IMR-90 (cell line): ENCODE measurements at regions not wholly inside any gene's neighbourhood (a gene's known extent, or its start where the extent isn't known, plus 50 kb on each side); places are given as distances from the start of the nearest gene placed in this dataset.
A peak's percentile ranks its signal among the peaks of the same experiment; 100 is the strongest.

Experiments
- ATAC-seq: fragments of 200-7000 bp; cut with Tn5 transposase; 2 replicates; pipeline ENCODE4 v1.9.1; 2020; ENCODE audit warnings: low read depth, mild to moderate bottlenecking, moderate library complexity
- BruUV-seq: library from RNA; stranded (reverse); fragments of 400-500 nt; replicated peaks from 2 replicates; lab custom pipeline; 2021; lab: Mats Ljungman, UMichigan
- CTCF ChIA-PET: fragments of 300-600 bp; formaldehyde crosslinking; extraction: SDS; loops from one replicate; lab custom pipeline; 2021; ENCODE audit warnings: antibody characterized with exemption; lab: Yijun Ruan, JAX
- POLR2A ChIA-PET: fragments of 300-600 bp; sonication (Branson Sonifier 250); formaldehyde crosslinking; loops from one replicate; lab custom pipeline; 2022; ENCODE audit warnings: antibody characterized with exemption; ENCODE audit not compliant: unreplicated experiment; lab: Charles Lee
- DNase-seq: peaks from one replicate; pipeline ENCODE4 v3.0.0; 2013
- H2AFZ ChIP-seq: replicated peaks from 2 replicates; pipeline ENCODE3; 2013; ENCODE audit warnings: low read length, mild to moderate bottlenecking; ENCODE audit not compliant: poor library complexity
- H2AK5ac ChIP-seq: 2 replicates; pipeline ENCODE4 v1.6.1; 2013; ENCODE audit warnings: low read depth, low read length, inconsistent platforms
- H2AK9ac ChIP-seq: replicated peaks from 2 replicates; pipeline ENCODE3; 2013; ENCODE audit warnings: mild to moderate bottlenecking, low read depth, low read length, moderate library complexity; ENCODE audit not compliant: poor library complexity
- H2BK120ac ChIP-seq: 2 replicates; pipeline ENCODE4 v1.6.1; 2013; ENCODE audit warnings: low read depth, low read length, inconsistent platforms
- H2BK15ac ChIP-seq: 3 replicates; pipeline ENCODE4 v1.6.1; 2013; ENCODE audit warnings: low read depth, low read length, inconsistent platforms
- H2BK20ac ChIP-seq: 2 replicates; pipeline ENCODE4 v1.6.1; 2013; ENCODE audit warnings: low read depth, mild to moderate bottlenecking, inconsistent platforms, low read length, moderate library complexity
- H2BK5ac ChIP-seq: 2 replicates; pipeline ENCODE4 v1.6.1; 2013; ENCODE audit warnings: mild to moderate bottlenecking, low read depth, low read length, inconsistent platforms; ENCODE audit not compliant: poor library complexity, severe bottlenecking
- H3K14ac ChIP-seq: replicated peaks from 2 replicates; pipeline ENCODE4 v1.6.1; 2013; ENCODE audit warnings: low read depth, low read length, inconsistent platforms
- H3K18ac ChIP-seq: 2 replicates; pipeline ENCODE4 v1.6.1; 2013; ENCODE audit warnings: low read depth, low read length, control low read depth
- H3K23ac ChIP-seq: 2 replicates; pipeline ENCODE4 v1.6.1; 2013; ENCODE audit warnings: low read depth, low read length, inconsistent platforms
- H3K27ac ChIP-seq: 2 replicates; pipeline ENCODE4 v1.5.1; 2013; ENCODE audit warnings: mild to moderate bottlenecking, control low read depth, low read length; ENCODE audit not compliant: insufficient read depth
- H3K27me3 ChIP-seq: 2 replicates; pipeline ENCODE4 v1.6.1; 2013; ENCODE audit warnings: low read length; ENCODE audit not compliant: control insufficient read depth, insufficient read depth
- H3K36me3 ChIP-seq: 2 replicates; pipeline ENCODE4 v1.6.1; 2013; ENCODE audit warnings: low read length, mixed read lengths; ENCODE audit not compliant: control insufficient read depth, insufficient read depth
- H3K4ac ChIP-seq: 2 replicates; pipeline ENCODE4 v1.6.1; 2013; ENCODE audit warnings: low read depth, low read length, inconsistent platforms
- H3K4me1 ChIP-seq: 2 replicates; pipeline ENCODE4 v1.6.1; 2013; ENCODE audit warnings: low read length, mixed read lengths; ENCODE audit not compliant: control insufficient read depth, insufficient read depth
- H3K4me2 ChIP-seq: 2 replicates; pipeline ENCODE4 v1.6.1; 2013; ENCODE audit warnings: low read depth, mild to moderate bottlenecking, control low read depth, low read length, moderate library complexity
- H3K4me3 ChIP-seq: 2 replicates; pipeline ENCODE4 v1.5.1; 2013; ENCODE audit warnings: low read depth, mild to moderate bottlenecking, control low read depth, low read length, moderate library complexity; ENCODE audit not compliant: insufficient read depth
- H3K56ac ChIP-seq: 2 replicates; pipeline ENCODE4 v1.6.1; 2013; ENCODE audit warnings: low read length, inconsistent platforms; ENCODE audit not compliant: insufficient read depth; ENCODE audit errors: extremely low read depth
- H3K79me1 ChIP-seq, 2 experiments: 2 replicates each; pipeline ENCODE4 v1.6.1; 2013; ENCODE audit warnings: low read length in 2 of 2, inconsistent platforms in 1 of 2, low read depth in 1 of 2
- H3K9ac ChIP-seq: 2 replicates; pipeline ENCODE4 v1.6.1; 2013; ENCODE audit warnings: low read depth, low read length, control low read depth
- H3K9me1 ChIP-seq: 2 replicates; pipeline ENCODE4 v1.6.1; 2013; ENCODE audit warnings: low read length, inconsistent platforms; ENCODE audit not compliant: insufficient read depth
- H3K9me3 ChIP-seq: 2 replicates; pipeline ENCODE4 v1.6.1; 2013; ENCODE audit warnings: low read length; ENCODE audit not compliant: control insufficient read depth, insufficient read depth
- H4K20me1 ChIP-seq: 2 replicates; pipeline ENCODE4 v1.6.1; 2013; ENCODE audit warnings: low read length, inconsistent platforms; ENCODE audit not compliant: insufficient read depth
- H4K5ac ChIP-seq: 2 replicates; pipeline ENCODE4 v1.6.1; 2013; ENCODE audit warnings: mild to moderate bottlenecking, low read depth, low read length, control low read depth
- H4K8ac ChIP-seq, 2 experiments: 2 replicates each; pipeline ENCODE4 v1.6.1; 2013; ENCODE audit warnings: low read depth in 2 of 2, low read length in 2 of 2, control low read depth in 1 of 2, inconsistent platforms in 1 of 2
- H4K91ac ChIP-seq: 2 replicates; pipeline ENCODE4 v1.6.1; 2013; ENCODE audit warnings: low read depth, low read length, inconsistent platforms; ENCODE audit not compliant: insufficient read depth
- BHLHE40 ChIP-seq: fragments of 150-350 bp; IDR thresholded peaks from 2 replicates; pipeline ENCODE4 v1.6.1; 2016; ENCODE audit warnings: mild to moderate bottlenecking, low read depth, low read length
- MAZ ChIP-seq: IDR thresholded peaks from 2 replicates; pipeline ENCODE4 v1.6.1; 2012; ENCODE audit warnings: low read depth, mild to moderate bottlenecking, low read length, improper control_type of control experiment, moderate library complexity, borderline replicate concordance
- POLR2A ChIP-seq: IDR thresholded peaks from 2 replicates; pipeline ENCODE4 v1.6.1; 2012; ENCODE audit warnings: mild to moderate bottlenecking, low read depth, low read length
- RAD21 ChIP-seq: IDR thresholded peaks from 2 replicates; pipeline ENCODE4 v1.6.1; 2012; ENCODE audit warnings: low read length, improper control_type of control experiment
- RFX5 ChIP-seq: IDR thresholded peaks from 2 replicates; pipeline ENCODE4 v1.8.0; 2012; ENCODE audit warnings: low read depth, mild to moderate bottlenecking, low read length, moderate library complexity
- USF2 ChIP-seq: fragments of 150-350 bp; IDR thresholded peaks from 2 replicates; pipeline ENCODE4 v1.6.1; 2017; ENCODE audit warnings: mild to moderate bottlenecking, antibody characterized with exemption, low read length, low read depth
- WGBS, 2 experiments: methylation state at CpG; one replicate each; pipeline versions ENCODE4 v1.1.5 to v1.1.7; 2013; ENCODE audit warnings: missing lambda C conversion rate in 2 of 2; ENCODE audit not compliant: insufficient read length in 1 of 2; ENCODE audit errors: extremely low coverage in 2 of 2; 5-methylcytosine and 5-hydroxymethylcytosine counted together
- dilution Hi-C: fragments of 300-500 bp; cut with HindIII; formaldehyde crosslinking; loops from one replicate; pipeline ENCODE4 v1.14.3; 2018; ENCODE audit warnings: low sequenced_read_pairs; ENCODE audit not compliant: unreplicated experiment
- in situ Hi-C: fragments of 300-500 bp; cut with MboI; formaldehyde crosslinking; loops from 3 replicates; pipeline ENCODE4 v1.14.3; 2019; ENCODE audit warnings: low sequenced_read_pairs, inconsistent platforms, mixed read lengths
- intact Hi-C: fragments of 100-400 bp; cut with micrococcal nuclease; formaldehyde crosslinking; loops from 2 replicates; pipeline ENCODE4 v1.10.0; 2022

GRCh38 chr5:54719384-54720283, 202.1 kb downstream of the SNX18 start:
- Histone ChIP-seq H3K56ac (peak overlapping the region; percentile 47), H2BK15ac (peak overlapping the region; percentile 71; the same call in 2 of the 3 replicates), H3K27ac (peak overlapping the region; percentile 81), H4K5ac (peak overlapping the region; percentile 50), H3K23ac (peak overlapping the region; percentile 61), H3K4me1 (peaks cover 23% of the 10 kb centered on the region), H3K18ac (peak overlapping the region; percentile 48), H2AK9ac (peak overlapping the region; percentile 75), H3K27me3 (no peaks in the 10 kb centered on the region), H4K20me1 (no peaks in the 10 kb centered on the region), H3K79me1 (peaks cover 0 to 18% of the 10 kb centered on the region in 2 experiments; a peak in 2 of 4 replicates), H3K36me3 (no peaks in the 10 kb centered on the region), H2AK5ac (peak overlapping the region; percentile 79), H2BK20ac (peak overlapping the region; percentile 76), H3K4me2 (peak overlapping the region; percentile 29), H2BK120ac (peak overlapping the region; percentile 90), H2AFZ (peak overlapping the region; percentile 82), H3K9me1 (peaks cover 22% of the 10 kb centered on the region), H3K9me3 (no peaks in the 10 kb centered on the region), H3K4ac (peak overlapping the region; percentile 91), H4K8ac (peak overlapping the region; percentile 46 to 85; a peak in 3 of 4 replicates), H2BK5ac (peak overlapping the region; percentile 73), H3K4me3 (no peak overlapping the region), H4K91ac (peak overlapping the region; percentile 88), H3K14ac (peak overlapping the region; percentile 84), H3K9ac (peak overlapping the region; percentile 21)
- TF ChIP-seq MAZ (no peak), BHLHE40 (no peak), USF2 (no peak), POLR2A (no peak), RFX5 (no peak), RAD21 (no peak)
- DNase-seq (peak; percentile 81), ATAC-seq (peak; percentile 79)
- in situ Hi-C loops = no loop called here
- ChIA-PET POLR2A (no interaction called here), CTCF (interaction anchor here (0.9 kb wide), 1 partner anchor 16 kb away, joined by 3 read pairs; no protein-coding TSS in a partner anchor)
- BruUV-seq = no TSS peak
- WGBS, 2 experiments = 20% methylated on average over 2 of the region's 7 CpGs; no CpG with 5 or more reads in 1 of the 2 experiments
- intact Hi-C loops = no loop called here
- dilution Hi-C loops = no loop called here
